ENCODE measurements at regions not wholly inside any gene's neighbourhood (a gene's known extent, or its start where the extent isn't known, plus 50 kb on each side); places are given as distances from the start of the nearest gene placed in this dataset.

GRCh38 chr4:179880756-179881155 lies 2362.4 kb upstream of the TENM3 start:
- TF ChIP-seq EZH2 (optimal IDR thresholded peaks at IDR 0.05; ENCODE audit: low read depth, low read length), result no peak
- TF ChIP-seq CTCF (IDR thresholded peaks at IDR 0.05; ENCODE audit: low read length), result no peak

Measured in MM.1S (cell line).